ENCODE measurements at regions not wholly inside any gene's neighbourhood (a gene's known extent, or its start where the extent isn't known, plus 50 kb on each side); places are given as distances from the start of the nearest gene placed in this dataset.

GRCh38 chr20:7667194-7667593 lies 273.1 kb downstream of the HAO1 start:
- TF ChIP-seq CTCF (IDR thresholded peaks at IDR 0.05): no peak
- intact Hi-C loops (cut with DNase I): no loop called here
- 73% methylated on average over 4 of the region's 4 CpGs for WGBS

DNA sequence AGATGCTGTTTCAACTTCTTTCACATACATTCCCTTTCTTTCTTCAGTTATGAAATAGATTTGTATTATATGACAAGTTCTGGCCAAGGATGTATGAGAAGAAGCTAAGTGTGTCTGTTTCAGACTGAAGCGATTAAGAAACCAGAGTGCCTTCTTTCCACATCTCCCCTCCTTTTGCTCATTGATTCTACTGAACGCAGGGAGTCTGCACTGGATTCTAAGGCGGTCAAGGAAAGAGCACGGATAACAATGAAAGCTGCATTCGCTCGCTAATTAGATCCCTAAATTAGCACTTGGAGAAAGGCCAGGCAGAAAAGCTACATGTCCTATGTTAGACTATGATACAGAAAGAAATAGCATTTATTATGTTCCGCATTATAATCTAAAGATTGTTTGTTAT lies 267.7 kb downstream of the HAO1 start:
- Histone ChIP-seq H3K36me3 (no peaks in the 10 kb centered on the region), H3K9me3 (no peaks in the 10 kb centered on the region), H3K4me1 (replicated peaks) (no peaks in the 10 kb centered on the region), H3K4me3 (no peak overlapping the region), H3K27me3 (replicated peaks; ENCODE audit: insufficient read depth) (no peaks in the 10 kb centered on the region), H3K27ac (no peak overlapping the region)
- 91% methylated on average over 7 of the region's 7 CpGs for WGBS
- intact Hi-C loops (cut with DNase I): no loop called here
- no peak for DNase-seq (ENCODE audit: low spot score)
- TF ChIP-seq CTCF (IDR thresholded peaks at IDR 0.05) (no peak), POLR2AphosphoS5 (IDR thresholded peaks at IDR 0.05) (no peak)

More at GRCh38 chr20:7667194-7667593, 273.1 kb downstream of the HAO1 start:
- Histone ChIP-seq H3K9me3 (no peaks in the 10 kb centered on the region), H3K4me1 (replicated peaks) (no peaks in the 10 kb centered on the region), H3K36me3 (no peaks in the 10 kb centered on the region), H3K27me3 (replicated peaks; ENCODE audit: insufficient read depth) (no peaks in the 10 kb centered on the region), H3K27ac (no peak overlapping the region), H3K4me3 (no peak overlapping the region)
- no peak for DNase-seq (ENCODE audit: low spot score)

DNA sequence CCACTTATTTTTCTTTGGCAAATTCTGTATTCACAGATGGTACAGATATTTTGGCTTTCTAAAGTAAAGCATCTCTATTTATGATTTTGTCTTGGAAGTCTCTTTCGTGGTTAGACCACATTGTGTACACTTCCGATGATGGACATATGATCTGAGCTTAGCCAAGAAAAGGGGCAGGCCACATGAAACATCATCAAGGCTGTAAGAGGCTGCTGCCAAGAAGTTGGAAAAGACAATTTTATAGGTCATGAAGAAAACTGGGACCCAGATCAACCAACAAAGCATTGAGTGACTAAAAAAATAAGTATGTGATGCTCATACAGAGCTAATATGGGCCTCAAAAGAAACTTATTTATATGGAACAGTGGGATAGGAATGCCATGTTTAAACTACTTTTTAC lies 266.4 kb downstream of the HAO1 start:
- 20% methylated on average over 2 of the region's 2 CpGs for WGBS
- Histone ChIP-seq H3K27me3 (replicated peaks; ENCODE audit: insufficient read depth) (no peaks in the 10 kb centered on the region), H3K9me3 (no peaks in the 10 kb centered on the region), H3K36me3 (no peaks in the 10 kb centered on the region), H3K4me1 (replicated peaks) (no peaks in the 10 kb centered on the region), H3K4me3 (no peak overlapping the region), H3K27ac (no peak overlapping the region)
- DNase-seq (ENCODE audit: low spot score): no peak
- intact Hi-C loops (cut with DNase I): no loop called here
- TF ChIP-seq POLR2A (IDR thresholded peaks at IDR 0.05) (no peak), POLR2AphosphoS5 (IDR thresholded peaks at IDR 0.05) (no peak), CTCF (IDR thresholded peaks at IDR 0.05) (no peak)

DNA sequence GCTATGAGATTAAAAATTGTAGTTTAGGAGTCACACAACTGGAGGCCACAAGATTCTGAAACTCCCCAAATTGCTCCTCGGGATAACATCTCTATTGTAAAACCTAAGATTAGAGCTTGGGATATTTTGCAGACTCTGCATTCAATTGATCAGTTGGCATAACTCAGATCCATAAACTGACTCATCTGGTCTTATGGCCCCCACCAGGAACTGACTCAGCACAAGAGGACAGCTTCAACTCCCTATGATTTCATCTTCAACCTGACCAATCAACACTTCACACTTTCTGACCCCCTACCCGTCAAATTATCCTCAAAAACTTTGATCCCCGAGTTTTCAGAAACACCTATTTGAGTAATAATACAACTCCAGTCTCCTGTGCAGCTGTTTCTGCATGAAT lies 257.3 kb downstream of the HAO1 start:
- WGBS: 96% methylated on average over 3 of the region's 3 CpGs
- H3K9me3 ChIP-seq: no peaks in the 10 kb centered on the region
- H3K4me3 ChIP-seq: no peak overlapping the region
- TF ChIP-seq CTCF (IDR thresholded peaks at IDR 0.05) (no peak), POLR2A (IDR thresholded peaks at IDR 0.05) (no peak), POLR2AphosphoS5 (IDR thresholded peaks at IDR 0.05) (no peak)
- intact Hi-C loops (cut with DNase I): no loop called here
- no peak overlapping the region for H3K27ac ChIP-seq
- H3K27me3 ChIP-seq (replicated peaks; ENCODE audit: insufficient read depth): no peaks in the 10 kb centered on the region
- H3K4me1 ChIP-seq (replicated peaks): no peaks in the 10 kb centered on the region
- no peak for DNase-seq (ENCODE audit: low spot score)
- no peaks in the 10 kb centered on the region for H3K36me3 ChIP-seq

- Histone ChIP-seq H3K36me3 (no peaks in the 10 kb centered on the region), H3K4me1 (replicated peaks) (no peaks in the 10 kb centered on the region), H3K27ac (no peak overlapping the region), H3K9me3 (no peaks in the 10 kb centered on the region), H3K4me3 (no peak overlapping the region), H3K27me3 (replicated peaks; ENCODE audit: insufficient read depth) (no peaks in the 10 kb centered on the region)
- TF ChIP-seq POLR2A (IDR thresholded peaks at IDR 0.05): no peak
- no peak for TF ChIP-seq CTCF (IDR thresholded peaks at IDR 0.05)
- no peak for TF ChIP-seq POLR2AphosphoS5 (IDR thresholded peaks at IDR 0.05)
- intact Hi-C loops (cut with DNase I): no loop called here
- DNase-seq (ENCODE audit: low spot score): no peak
Measured at GRCh38 chr20:7687065-7687464, 253.2 kb downstream of the HAO1 start.
